PC-9 (cell line): ENCODE measurements at regions not wholly inside any gene's neighbourhood (a gene's known extent, or its start where the extent isn't known, plus 50 kb on each side); places are given as distances from the start of the nearest gene placed in this dataset.
A peak's percentile ranks its signal among the peaks of the same experiment; 100 is the strongest.
"Not testable (repeated sequence)": the region's sequence is repeated elsewhere in the genome, so short reads cannot be mapped to it uniquely, and the experiment has no call there.

ENCODE experiments used
- BruUV-seq: library from RNA; stranded (reverse); fragments of 400-500 nt; replicated peaks from 2 replicates; lab custom pipeline; 2021; lab: Mats Ljungman, UMichigan
- CTCF ChIA-PET: fragments of 300-600 bp; sonication (Branson Sonifier 250); formaldehyde crosslinking; loops from one replicate; lab custom pipeline; 2022; ENCODE audit warnings: antibody characterized with exemption; lab: Charles Lee
- POLR2A ChIA-PET: fragments of 300-600 bp; sonication (Branson Sonifier 250); formaldehyde crosslinking; loops from one replicate; lab custom pipeline; 2022; ENCODE audit warnings: antibody characterized with exemption; ENCODE audit not compliant: unreplicated experiment; lab: Charles Lee
- DNase-seq, 2 experiments: peaks; one replicate each; pipeline versions ENCODE4 v3.0.0 to v3.0.0-alpha.2; 2015 to 2022; ENCODE audit warnings: mixed read lengths in 1 of 2
- H2AFZ ChIP-seq: fragments of 200-600 bp; sonication (generic); 2 replicates; pipeline ENCODE4 v1.8.1; 2017; ENCODE audit warnings: antibody characterized with exemption
- H3F3A ChIP-seq: fragments of 200-600 bp; sonication (generic); 2 replicates; pipeline ENCODE4 v1.8.1; 2017; ENCODE audit warnings: antibody characterized with exemption, mild to moderate bottlenecking, low read depth; ENCODE audit not compliant: insufficient read depth
- H3K27ac ChIP-seq: fragments of 200-600 bp; sonication (generic); 2 replicates; pipeline ENCODE4 v1.6.1; 2016; ENCODE audit warnings: mixed run types
- H3K27me3 ChIP-seq: fragments of 200-600 bp; sonication (generic); 2 replicates; pipeline ENCODE4 v1.6.1; 2016; ENCODE audit warnings: low read depth, mixed run types; ENCODE audit not compliant: insufficient read depth
- H3K36me3 ChIP-seq: fragments of 200-600 bp; sonication (generic); 2 replicates; pipeline ENCODE4 v1.6.1; 2016; ENCODE audit warnings: low read depth, mixed run types
- H3K4me1 ChIP-seq: fragments of 200-600 bp; sonication (generic); replicated peaks from 2 replicates; pipeline ENCODE4 v1.6.1; 2016; ENCODE audit warnings: mixed run types; ENCODE audit not compliant: insufficient read depth
- H3K4me2 ChIP-seq: fragments of 200-600 bp; sonication (generic); 2 replicates; pipeline ENCODE4 v1.6.1; 2017; ENCODE audit warnings: mixed run types
- H3K4me3 ChIP-seq: fragments of 200-600 bp; sonication (generic); 2 replicates; pipeline ENCODE4 v1.6.1; 2016; ENCODE audit warnings: mixed run types
- H3K79me2 ChIP-seq: fragments of 200-600 bp; sonication (generic); 2 replicates; pipeline ENCODE4 v1.6.1; 2017; ENCODE audit warnings: low read depth, mixed run types
- H3K9me2 ChIP-seq: fragments of 200-600 bp; sonication (generic); 2 replicates; pipeline ENCODE4 v1.8.1; 2017; ENCODE audit warnings: mild to moderate bottlenecking; ENCODE audit not compliant: insufficient read depth
- H3K9me3 ChIP-seq: fragments of 200-600 bp; sonication (generic); 2 replicates; pipeline ENCODE4 v1.8.1; 2016; ENCODE audit warnings: low read depth; ENCODE audit not compliant: insufficient read depth
- H4K20me1 ChIP-seq: fragments of 200-600 bp; sonication (generic); 2 replicates; pipeline ENCODE4 v1.8.1; 2017; ENCODE audit not compliant: insufficient read depth
- CTCF ChIP-seq: fragments of 200-600 bp; sonication (generic); conservative IDR thresholded peaks from 2 replicates; pipeline ENCODE4 v1.6.1; 2017; ENCODE audit warnings: mixed run types, antibody characterized with exemption, mild to moderate bottlenecking, moderate library complexity
- EZH2 ChIP-seq: fragments of 200-600 bp; sonication (generic); IDR thresholded peaks from 2 replicates; pipeline ENCODE4 v1.8.0; 2017; ENCODE audit warnings: antibody characterized with exemption, low read depth
- intact Hi-C: fragments of 100-400 bp; cut with micrococcal nuclease; formaldehyde crosslinking; loops from one replicate; pipeline ENCODE4 v1.10.0; 2022; ENCODE audit not compliant: unreplicated experiment

- BruUV-seq = no TSS peak
- Histone ChIP-seq H3K4me1 (peaks cover 3% of the 10 kb centered on the region; the same call in 1 of the 2 replicates), H2AFZ (peak overlapping the region; percentile 80), H3K4me2 (peak overlapping the region; percentile 92), H3K4me3 (peak overlapping the region; percentile 57), H3K36me3 (no peaks in the 10 kb centered on the region), H3F3A (peaks cover 6% of the 10 kb centered on the region; the same call in 1 of the 2 replicates), H3K27ac (no peak overlapping the region), H4K20me1 (no peaks in the 10 kb centered on the region), H3K27me3 (no peaks in the 10 kb centered on the region), H3K9me3 (no peaks in the 10 kb centered on the region), H3K9me2 (no peaks in the 10 kb centered on the region), H3K79me2 (no peaks in the 10 kb centered on the region)
- TF ChIP-seq EZH2 (no peak), CTCF (peak; percentile 60)
- CTCF ChIA-PET = no interaction called here
- intact Hi-C loops = no loop called here
- POLR2A ChIA-PET = no interaction called here
- peak; percentile 64 to 72 for DNase-seq
These were observed 177.9 kb upstream of the ZNF184 start for GRCh38 chr6:27650620-27651370.

GRCh38 chr6:27644528-27644927 is 171.6 kb upstream of the ZNF184 start:
- Histone ChIP-seq H3K79me2 (no peaks in the 10 kb centered on the region), H2AFZ (no peak overlapping the region), H3K4me1 (no peaks in the 10 kb centered on the region), H3K4me3 (no peak overlapping the region), H3K27ac (no peak overlapping the region), H3K36me3 (no peaks in the 10 kb centered on the region), H3F3A (no peaks in the 10 kb centered on the region), H3K9me2 (no peaks in the 10 kb centered on the region), H3K4me2 (no peak overlapping the region), H3K27me3 (no peaks in the 10 kb centered on the region), H3K9me3 (no peaks in the 10 kb centered on the region), H4K20me1 (no peaks in the 10 kb centered on the region)
- ChIA-PET POLR2A (interaction anchor here (0.5 to 0.6 kb wide), 2 partner anchors 74 to 149 kb away, joined by 10 to 13 read pairs; no protein-coding TSS in a partner anchor), CTCF (no interaction called here)
- intact Hi-C loops = no loop called here
- no peak for DNase-seq
- no TSS peak for BruUV-seq
- no peak for TF ChIP-seq CTCF
- TF ChIP-seq EZH2 = no peak

- Histone ChIP-seq H4K20me1 (no peaks in the 10 kb centered on the region), H3K4me2 (no peak overlapping the region), H3K79me2 (no peaks in the 10 kb centered on the region), H3K9me2 (no peaks in the 10 kb centered on the region), H3K27me3 (no peaks in the 10 kb centered on the region), H3K36me3 (no peaks in the 10 kb centered on the region), H3K27ac (no peak overlapping the region), H3F3A (no peaks in the 10 kb centered on the region), H3K9me3 (no peaks in the 10 kb centered on the region), H2AFZ (no peak overlapping the region), H3K4me3 (no peak overlapping the region), H3K4me1 (no peaks in the 10 kb centered on the region)
- ChIA-PET CTCF (no interaction called here), POLR2A (no interaction called here)
- intact Hi-C loops = no loop called here
- DNase-seq = no peak
- no peak for TF ChIP-seq CTCF
- TF ChIP-seq EZH2 = no peak
- BruUV-seq = no TSS peak
These were observed 170.0 kb upstream of the ZNF184 start for GRCh38 chr6:27642744-27643456.

DNA sequence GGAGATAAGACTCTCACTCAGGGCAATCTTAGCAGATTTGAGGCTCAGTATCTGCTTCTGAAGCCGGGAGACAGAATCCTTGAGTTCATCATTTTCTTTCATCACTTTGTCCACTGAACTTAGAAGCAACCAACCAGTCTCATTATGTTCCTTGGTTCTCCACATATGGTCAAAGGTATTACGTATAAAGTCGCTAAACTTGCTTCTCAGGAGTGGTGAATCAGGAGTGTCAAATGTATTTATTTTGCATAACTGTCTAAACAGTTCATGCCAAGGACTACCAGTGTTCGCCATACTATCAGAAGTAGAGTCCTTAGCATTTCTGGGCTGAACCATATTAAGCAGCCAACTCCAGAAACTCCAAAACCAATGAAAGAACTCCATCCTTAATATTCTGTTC is 163.0 kb upstream of the ZNF184 start:
- H3K4me2 ChIP-seq, H3K27ac ChIP-seq, H3K4me3 ChIP-seq, POLR2A ChIA-PET, intact Hi-C loops, BruUV-seq, H4K20me1 ChIP-seq, H3K9me2 ChIP-seq, H3K4me1 ChIP-seq, H3K36me3 ChIP-seq, H3K79me2 ChIP-seq, H3K27me3 ChIP-seq, DNase-seq, H2AFZ ChIP-seq: not testable (repeated sequence)
- CTCF ChIA-PET = interaction anchor here (0.6 kb wide), 1 partner anchor 80 kb away, joined by 3 read pairs; no protein-coding TSS in a partner anchor
- Histone ChIP-seq H3F3A (peaks cover 13% of the 10 kb centered on the region), H3K9me3 (peaks cover 11% of the 10 kb centered on the region)

DNA sequence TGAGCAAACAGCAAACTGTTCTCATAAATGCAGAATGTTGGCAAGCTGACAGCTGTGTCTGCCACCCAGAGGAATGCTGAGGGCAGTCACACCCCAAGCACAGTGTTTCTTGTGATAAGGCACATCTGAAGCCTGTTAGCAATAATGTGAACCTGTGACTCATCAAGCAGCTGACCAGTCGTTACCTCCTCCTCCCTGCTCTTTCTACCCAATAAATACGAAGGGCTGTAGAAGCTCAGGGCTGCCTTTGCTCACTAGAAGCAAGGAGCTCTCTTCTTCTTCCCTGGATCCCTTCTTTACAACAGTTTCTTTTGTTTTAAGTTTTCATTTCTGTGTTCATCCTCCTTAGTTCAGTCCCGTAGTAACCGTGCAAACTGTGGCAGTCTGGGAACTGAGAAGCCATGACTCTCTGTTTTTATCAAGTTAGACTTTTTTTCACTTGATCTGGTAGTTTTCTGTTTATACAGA is 160.3 kb upstream of the ZNF184 start:
- H3K9me2 ChIP-seq, H3K79me2 ChIP-seq, H3K4me2 ChIP-seq, H2AFZ ChIP-seq, POLR2A ChIA-PET, H3K27me3 ChIP-seq, H3K36me3 ChIP-seq, H3K27ac ChIP-seq, H3K4me3 ChIP-seq, H4K20me1 ChIP-seq, BruUV-seq: not testable (repeated sequence)
- Histone ChIP-seq H3K9me3 (peaks cover 11% of the 10 kb centered on the region), H3F3A (peaks cover 20% of the 10 kb centered on the region), H3K4me1 (0 out of 2 replicates have a peak, but pooled peaks cover 11% of the 10 kb centered on the region)
- peak; percentile 49 to 69 for DNase-seq
- CTCF ChIA-PET = interaction anchor here (0.7 kb wide), 1 partner anchor 10 kb away, joined by 3 read pairs; no protein-coding TSS in a partner anchor
- intact Hi-C loops = loop anchor here (5.0 kb wide), 1 partner anchor 34 kb away; no protein-coding TSS in a partner anchor
